ENCODE measurements at regions not wholly inside any gene's neighbourhood (a gene's known extent, or its start where the extent isn't known, plus 50 kb on each side); places are given as distances from the start of the nearest gene placed in this dataset.

- no peak for DNase-seq (ENCODE audit: low read depth in 4 of 4, low spot score in 1 of 4)
These were observed 110.2 kb upstream of the HNRNPU start for GRCh38 chr1:244974550-244974949.

- DNase-seq (ENCODE audit: low read depth in 4 of 4, low spot score in 1 of 4): no peak
These were observed 109.8 kb upstream of the HNRNPU start for GRCh38 chr1:244974106-244974505.

- DNase-seq (ENCODE audit: low read depth in 4 of 4, low spot score in 1 of 4): no peak
These were observed 107.3 kb upstream of the HNRNPU start for GRCh38 chr1:244971552-244972216.

GRCh38 chr1:244970744-244971551, 106.6 kb upstream of the HNRNPU start:
- DNase-seq (ENCODE audit: low read depth in 4 of 4, low spot score in 1 of 4): peak; percentile 76 to 87 (median 80)

DNA sequence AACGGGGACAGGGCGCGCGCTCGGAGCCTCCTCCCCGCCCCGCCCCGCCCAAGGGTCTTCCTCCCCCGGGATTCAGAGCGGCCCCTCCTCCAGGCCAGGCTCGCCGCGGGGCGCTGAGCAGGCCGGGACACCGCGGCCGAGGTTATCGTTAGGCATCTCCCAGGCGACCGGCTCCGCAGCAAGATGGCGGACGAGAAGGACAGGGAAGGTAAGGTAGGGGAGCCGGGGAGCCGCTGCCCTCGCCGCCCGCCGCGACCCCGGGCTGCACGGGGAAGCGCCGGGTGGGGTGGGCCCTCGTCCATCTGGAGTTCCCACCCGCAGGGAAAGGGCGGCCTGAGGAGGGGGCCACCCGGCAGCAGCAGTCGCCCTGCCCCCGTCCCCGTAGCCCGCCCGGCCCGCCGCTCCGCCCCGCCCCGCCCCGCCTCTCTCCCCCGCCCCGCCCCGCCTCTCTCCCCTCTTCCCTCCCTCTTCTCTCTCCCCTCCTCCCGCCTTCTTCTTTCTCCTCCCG, 105.9 kb upstream of the HNRNPU start:
- DNase-seq (ENCODE audit: low read depth in 4 of 4, low spot score in 1 of 4): peak in 2 of 4 experiments; percentile 47 to 52

DNA sequence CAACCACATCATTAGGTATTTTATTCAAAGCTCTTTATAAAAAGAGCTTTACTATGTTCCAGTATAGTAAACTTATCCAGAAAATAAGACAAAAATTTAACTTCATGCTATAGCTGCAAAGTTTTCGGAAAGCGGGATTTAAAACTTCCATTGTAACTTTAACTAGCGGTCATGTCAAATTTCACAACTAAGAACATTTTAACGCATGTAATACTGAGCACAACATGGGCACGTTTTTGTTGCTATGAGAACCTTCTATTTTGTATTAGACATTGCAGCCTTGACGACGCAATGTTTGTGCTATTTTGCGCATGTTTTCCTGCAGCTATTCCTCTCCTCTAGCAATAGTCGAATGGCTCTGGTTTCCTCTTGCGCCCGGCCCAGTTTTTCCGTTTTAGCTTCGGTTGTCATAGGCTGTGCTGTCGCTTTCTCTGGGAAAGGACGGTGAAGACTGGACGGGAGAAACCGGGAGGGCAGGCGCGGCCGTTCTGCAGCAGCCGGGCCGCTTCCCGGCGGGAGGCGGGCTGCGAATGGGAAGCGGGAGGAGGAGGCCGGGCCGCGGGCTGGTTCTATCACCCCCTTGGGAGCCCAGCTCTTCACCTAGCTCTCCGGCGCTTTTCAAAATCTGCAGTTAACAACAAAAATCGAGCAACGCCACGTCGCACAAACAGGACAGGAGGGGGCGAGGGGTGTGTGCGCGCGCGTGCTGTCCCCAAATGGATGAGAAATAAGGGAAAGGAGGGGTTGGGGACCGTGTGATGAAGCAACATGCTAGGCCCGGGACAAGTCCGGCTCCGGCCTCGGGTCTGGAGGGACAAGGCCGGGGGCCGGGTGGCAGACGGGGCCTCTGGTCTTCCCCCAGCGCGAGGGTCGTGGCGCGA, 105.3 kb upstream of the HNRNPU start:
- peak in 3 of 4 experiments; percentile 13 to 33 (median 24) for DNase-seq (ENCODE audit: low read depth in 4 of 4, low spot score in 1 of 4)

GRCh38 chr1:244968881-244969280, 104.5 kb upstream of the HNRNPU start:
- no peak for DNase-seq (ENCODE audit: low read depth in 4 of 4, low spot score in 1 of 4)

DNA sequence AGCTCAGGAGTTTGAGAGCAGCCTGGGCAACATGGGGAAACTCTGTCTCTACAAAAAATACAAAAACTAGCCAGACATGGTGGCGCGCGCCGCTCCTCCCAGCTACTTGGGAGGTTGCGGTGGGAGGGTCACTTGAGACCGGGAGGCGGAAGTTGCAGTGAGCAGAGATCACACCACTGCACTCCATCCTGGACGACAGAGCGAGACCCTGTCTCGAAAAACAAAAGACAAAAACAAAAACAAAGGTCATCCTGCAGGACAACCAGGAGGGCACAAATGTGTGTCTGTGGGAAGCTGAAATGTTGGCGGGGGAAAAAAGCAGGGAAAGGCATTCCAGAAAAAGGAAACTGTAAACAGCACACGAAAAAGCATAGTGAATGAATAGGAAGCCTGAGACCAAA, 104.1 kb upstream of the HNRNPU start:
- DNase-seq (ENCODE audit: low read depth in 4 of 4, low spot score in 1 of 4): no peak

- DNase-seq (ENCODE audit: low read depth in 4 of 4, low spot score in 1 of 4): no peak
These were observed 102.8 kb upstream of the HNRNPU start for GRCh38 chr1:244967159-244967558.

GRCh38 chr1:244965185-244966030, 101.1 kb upstream of the HNRNPU start:
- DNase-seq (ENCODE audit: low read depth in 4 of 4, low spot score in 1 of 4): no peak

- DNase-seq (ENCODE audit: low read depth in 4 of 4, low spot score in 1 of 4): no peak
These were observed 100.0 kb upstream of the HNRNPU start for GRCh38 chr1:244964112-244964971.

DNA sequence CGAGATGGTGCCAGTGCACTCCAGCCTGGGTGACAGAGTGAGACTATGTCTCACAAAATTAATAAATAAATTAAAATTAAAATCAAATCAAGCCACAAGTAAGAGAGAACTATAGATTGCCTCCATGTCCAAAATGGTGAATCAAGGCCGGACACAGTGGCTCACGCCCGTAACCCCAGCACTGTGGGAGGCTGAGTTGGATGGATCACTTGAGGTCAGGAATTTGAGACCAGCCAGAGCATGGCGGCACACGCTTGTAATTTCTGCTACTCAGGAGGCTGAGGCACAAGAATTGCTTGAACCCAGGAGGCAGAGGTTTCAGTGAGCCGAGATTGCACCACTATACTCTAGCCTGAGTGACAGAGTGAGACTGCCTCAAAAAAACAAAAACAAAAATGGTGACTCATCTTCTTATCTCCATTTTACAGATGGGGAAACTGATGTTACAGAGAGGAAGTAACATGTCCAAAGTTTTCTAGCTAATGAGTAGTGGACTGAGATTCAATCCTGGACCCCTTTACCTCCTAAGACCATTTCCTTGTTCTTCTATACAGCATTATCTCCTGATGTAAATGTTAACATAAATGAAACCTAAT, 99.0 kb upstream of the HNRNPU start:
- no peak for DNase-seq (ENCODE audit: low read depth in 4 of 4, low spot score in 1 of 4)

DNA sequence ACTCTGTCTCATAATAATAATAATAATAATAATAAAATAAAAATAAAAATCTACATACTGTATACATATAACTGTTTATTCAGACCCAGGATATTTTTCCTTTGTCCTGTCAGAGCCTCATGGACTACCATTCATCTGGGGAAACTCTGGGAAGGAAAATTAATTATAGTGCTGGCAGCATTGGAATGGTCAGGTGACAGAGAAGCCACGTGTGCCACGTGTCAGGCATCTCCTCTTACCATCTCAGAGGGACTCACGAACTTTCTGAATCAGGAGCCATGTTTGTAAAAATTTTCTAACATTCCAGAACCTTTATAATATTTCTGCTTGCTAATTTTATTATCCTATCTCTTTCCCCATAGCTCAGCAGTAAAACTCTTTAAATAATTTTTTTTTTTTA, 97.8 kb upstream of the HNRNPU start:
- no peak for DNase-seq (ENCODE audit: low read depth in 4 of 4, low spot score in 1 of 4)

DNA sequence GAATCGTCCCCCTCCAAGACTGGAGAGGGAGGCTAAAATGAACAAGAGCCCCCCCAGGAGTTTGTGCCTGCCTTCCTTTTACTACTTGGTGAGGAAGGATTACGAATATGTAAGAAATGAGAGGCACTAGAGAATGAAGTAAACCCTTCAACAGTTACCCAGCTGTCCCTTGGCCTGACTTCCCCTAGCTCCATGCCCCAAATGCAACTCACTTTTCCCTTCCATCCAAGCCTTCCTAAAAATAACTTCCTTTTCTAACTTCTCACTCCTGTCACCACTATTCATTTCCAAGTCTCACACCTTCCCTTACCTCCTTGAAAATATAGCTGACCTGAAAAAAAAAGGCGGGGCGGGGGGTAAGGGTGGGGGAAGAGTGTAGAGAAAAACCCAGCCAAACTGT, 96.6 kb upstream of the HNRNPU start:
- no peak for DNase-seq (ENCODE audit: low read depth in 4 of 4, low spot score in 1 of 4)

DNA sequence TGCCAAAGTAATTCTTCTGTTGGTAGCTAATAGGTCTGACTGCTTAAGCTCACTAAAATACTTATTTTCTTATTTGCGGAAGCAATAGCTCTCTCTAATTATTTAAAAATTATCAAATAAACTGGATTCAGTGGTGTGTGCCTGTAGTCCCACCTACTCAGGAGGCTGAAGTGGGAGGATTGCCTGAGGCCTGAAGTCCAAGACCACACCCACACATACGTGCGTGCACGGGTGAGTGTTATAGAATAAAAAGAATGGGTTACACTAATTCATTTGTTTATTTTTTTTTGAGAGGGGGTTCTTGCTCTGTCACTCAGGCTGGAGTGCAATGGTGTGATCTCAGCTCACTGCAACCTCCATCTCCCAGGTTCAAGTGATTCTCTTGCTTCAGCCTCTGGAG, 94.2 kb upstream of the HNRNPU start:
- DNase-seq (ENCODE audit: low read depth in 4 of 4, low spot score in 1 of 4): no peak

DNA sequence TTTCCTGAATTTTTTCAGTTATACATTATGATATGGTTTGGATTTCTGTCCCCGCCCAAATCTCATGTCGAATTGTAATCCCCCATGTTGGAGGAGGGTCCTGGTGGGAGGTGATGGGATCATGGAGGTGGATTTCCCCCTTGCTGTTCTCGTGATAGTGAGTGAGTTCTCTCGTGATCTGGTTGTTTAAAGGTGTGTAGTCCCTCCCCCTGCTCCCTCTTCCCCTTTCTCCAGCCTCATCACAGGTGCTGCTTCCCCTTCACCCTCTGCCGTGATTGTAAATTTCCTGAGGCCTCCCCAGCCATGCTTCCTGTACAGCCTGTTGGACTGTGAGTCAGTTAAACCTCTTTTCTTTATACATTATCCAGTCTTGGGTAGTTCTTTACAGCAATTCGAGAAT, 93.2 kb upstream of the HNRNPU start:
- DNase-seq (ENCODE audit: low read depth in 4 of 4, low spot score in 1 of 4): no peak

GRCh38 chr1:244957122-244957521, 92.8 kb upstream of the HNRNPU start:
- no peak for DNase-seq (ENCODE audit: low read depth in 4 of 4, low spot score in 1 of 4)

- DNase-seq (ENCODE audit: low read depth in 4 of 4, low spot score in 1 of 4): no peak
These were observed 91.3 kb upstream of the HNRNPU start for GRCh38 chr1:244955661-244956060.

GRCh38 chr1:244954359-244954758, 90.0 kb upstream of the HNRNPU start:
- DNase-seq (ENCODE audit: low read depth in 4 of 4, low spot score in 1 of 4): no peak

Data from stimulated activated CD4-positive, alpha-beta T cell treated with anti-CD3 and anti-CD28 coated beads, Interleukin-1b, Interleukin-23, amount 100 ng/mL, for 24 hours (primary cell).